Left renal pelvis (tissue), 4 donors: ENCODE measurements at regions not wholly inside any gene's neighbourhood (a gene's known extent, or its start where the extent isn't known, plus 50 kb on each side); places are given as distances from the start of the nearest gene placed in this dataset.

Experiments
- DNase-seq, 4 donors: peaks; one replicate each; pipeline ENCODE4 v3.0.0-alpha.2; 2013; ENCODE audit warnings: low read depth in 4 of 4, low spot score in 3 of 4

DNA sequence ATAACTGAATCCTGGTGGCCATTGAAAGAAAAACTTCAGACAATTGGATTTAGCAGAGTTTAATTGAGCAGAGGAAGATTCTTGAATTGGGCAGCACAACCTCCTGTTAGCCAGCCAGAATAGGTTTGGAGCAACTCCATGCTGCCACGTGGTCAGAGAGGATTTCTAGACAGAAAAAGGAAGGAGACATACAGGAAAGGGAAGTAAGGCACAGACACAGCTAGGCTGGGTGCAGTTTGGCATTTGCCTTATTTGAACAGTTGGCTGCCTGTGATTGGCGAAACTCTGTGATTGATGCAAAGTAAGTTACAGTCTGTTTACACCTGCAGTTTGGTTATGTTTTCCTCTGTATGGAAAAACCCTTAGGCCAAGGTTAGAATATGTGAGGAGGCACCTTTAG is 85.8 kb upstream of the SPATA13 start:
- no peak for DNase-seq

DNA sequence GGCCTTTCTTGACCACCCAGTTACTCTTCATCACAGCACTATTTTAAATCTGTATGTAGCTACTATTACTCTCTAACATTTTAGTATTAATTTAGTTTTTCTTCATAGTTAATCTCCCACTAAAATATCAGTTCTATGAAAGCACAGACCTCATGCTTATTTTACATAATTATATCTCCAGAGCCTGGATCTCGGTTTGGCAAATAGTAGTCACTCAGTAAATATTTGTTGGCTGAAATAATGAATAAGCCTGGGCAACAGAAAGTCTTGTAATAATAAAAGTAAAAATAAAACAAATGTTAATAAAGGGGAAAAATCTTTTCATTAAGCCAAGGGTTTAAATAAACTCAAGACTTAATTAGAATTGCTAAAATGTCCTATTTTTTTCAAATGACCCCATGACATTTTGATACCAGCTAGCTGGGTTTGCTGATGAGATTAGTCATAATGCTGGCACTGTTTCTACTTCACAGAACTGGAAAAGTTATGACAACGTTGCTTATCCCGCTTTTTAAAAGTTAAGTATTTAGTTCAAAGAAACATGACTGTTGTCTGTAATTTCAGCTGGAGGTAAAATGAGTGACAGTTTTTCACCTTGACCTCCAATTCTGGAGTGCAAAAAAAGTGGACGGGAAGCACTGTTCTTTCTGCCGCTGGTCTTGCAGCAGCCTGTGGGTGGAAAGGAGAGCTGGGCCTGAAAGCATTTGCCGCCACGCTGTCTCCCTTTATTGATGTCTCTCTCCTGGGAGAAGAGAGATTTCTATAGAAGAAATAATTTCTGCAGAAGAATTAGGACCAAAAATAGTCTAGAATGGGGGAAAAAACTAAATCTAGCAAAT is 85.2 kb upstream of the SPATA13 start:
- DNase-seq: no peak

DNA sequence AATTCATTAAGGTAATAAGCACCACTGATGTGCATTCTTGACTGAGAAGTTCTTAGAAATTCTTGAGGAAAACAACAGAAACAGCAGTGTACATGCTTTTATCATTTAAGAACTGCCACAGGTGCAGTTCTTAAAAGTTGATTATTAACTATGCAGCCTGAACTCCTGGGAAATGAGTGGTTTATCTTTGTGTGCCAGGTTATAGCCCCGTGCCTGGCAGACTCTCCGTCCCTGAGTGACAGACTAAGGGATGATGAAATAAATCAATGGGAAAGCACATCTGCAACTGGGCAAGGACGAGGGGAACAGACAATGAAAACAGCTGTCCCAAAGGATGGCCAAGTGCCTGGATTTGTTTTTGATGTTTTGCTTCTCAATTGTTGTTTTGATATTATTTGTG is 84.4 kb upstream of the SPATA13 start:
- no peak for DNase-seq

DNA sequence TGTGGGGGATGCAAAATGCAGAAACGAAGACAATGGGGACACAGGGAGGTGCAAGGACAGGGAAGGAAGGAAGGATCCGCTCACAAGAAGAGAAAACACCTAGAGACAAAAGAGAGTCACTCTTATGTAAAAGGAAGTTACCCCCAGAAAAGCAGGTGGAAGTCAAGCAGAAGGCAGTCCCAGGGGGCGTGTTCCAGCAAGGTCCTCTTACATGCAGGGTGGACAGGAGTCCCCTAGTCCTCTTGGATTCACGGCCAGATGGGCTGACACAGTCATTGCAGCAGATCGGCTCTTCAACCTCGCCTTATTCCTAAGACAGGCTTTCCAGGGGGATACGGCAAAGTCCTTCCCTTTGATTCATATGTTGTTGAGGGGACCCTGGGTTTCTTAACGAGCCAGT is 83.9 kb upstream of the SPATA13 start:
- DNase-seq: no peak

DNA sequence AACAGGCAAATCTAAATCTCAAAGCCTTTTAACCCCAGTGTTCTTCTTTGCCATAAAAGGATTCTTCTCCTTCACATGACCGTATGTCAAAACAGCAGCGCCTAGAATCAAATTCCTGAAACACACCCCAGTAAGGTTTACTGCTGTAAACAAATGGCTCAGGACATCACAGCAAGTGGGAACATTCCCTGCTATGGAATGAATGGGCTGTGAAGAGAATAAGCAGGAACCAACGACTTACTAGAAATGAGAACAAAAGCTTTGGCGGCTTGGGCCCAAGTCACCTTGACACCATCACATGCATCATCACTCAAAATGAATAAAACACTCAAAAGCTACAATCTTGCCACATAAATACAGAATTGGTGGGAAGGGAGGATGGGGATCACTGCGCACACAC is 80.4 kb upstream of the SPATA13 start:
- DNase-seq: no peak

DNA sequence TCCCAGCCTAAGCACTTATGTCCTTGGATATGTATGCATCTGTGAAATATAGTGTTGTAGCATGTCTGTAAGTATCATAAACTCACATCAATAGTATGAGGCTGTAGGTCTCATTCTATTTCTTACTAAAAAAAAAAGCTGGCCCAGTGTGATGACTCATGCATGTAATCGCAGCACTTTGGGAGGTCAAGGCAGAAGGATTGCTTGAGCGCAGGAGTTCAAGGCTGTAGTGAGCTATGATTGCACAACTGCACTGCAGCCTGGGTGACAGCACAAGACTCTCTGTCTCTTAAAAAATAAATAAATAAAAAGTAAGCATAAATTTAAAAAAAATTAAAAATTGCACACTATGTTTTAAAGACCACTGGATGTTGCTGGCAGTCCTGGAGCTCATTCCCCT is 79.1 kb upstream of the SPATA13 start:
- no peak for DNase-seq

DNA sequence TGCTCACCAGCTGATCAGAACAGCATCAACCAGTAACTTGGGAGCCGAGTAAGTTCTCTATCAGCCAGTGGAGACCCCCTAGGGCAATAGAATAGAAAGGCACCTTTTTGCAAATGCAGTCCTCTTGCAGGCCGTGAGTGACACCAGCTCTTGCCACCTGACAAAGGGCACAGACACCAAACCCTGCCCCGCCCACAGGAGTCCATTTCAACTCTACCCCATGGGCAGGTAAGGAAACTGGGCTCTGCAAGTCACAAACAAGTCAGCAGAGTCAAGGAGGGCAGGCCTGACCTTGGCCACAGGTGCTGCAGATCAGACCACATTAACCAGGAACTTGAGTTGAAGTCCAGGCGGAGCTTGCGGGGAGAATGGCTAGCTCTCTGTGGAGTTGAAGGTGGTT is 77.4 kb upstream of the SPATA13 start:
- DNase-seq: no peak

DNA sequence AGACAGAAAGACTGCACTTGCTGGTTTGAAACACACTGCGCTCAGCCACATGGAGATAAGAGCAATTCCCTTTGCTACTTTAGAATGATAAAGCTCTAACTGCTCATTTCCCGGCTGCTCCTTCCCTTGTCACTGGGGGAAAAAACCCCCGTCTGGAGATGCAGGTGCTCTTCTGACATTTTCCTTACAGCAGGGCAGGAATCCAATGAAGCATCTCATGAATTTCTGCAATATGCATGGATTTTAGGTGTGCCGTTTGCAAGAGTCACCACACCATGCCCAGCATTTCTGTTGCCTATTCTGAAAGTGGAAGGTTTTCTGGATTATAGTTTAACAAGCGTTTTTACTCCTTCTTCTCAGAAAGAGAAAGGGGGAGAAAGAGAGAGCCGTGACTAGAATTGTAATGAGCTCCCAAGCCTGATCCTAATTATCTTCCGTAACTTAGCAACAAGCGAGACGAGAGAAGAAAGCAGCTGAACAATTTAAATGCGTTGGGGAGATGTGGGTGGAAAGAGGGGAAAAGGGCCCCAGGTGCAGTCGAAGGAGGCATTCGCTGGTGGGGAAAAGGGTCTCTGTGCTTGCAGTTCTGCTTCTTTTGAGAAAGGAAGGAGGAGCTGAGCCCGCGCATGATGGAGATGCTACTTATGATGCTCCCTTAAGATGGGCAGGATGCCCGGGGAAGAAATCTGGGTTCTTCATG is 76.6 kb upstream of the SPATA13 start:
- DNase-seq: peak in 3 of 4 donors; percentile 50 to 67 (median 55)

DNA sequence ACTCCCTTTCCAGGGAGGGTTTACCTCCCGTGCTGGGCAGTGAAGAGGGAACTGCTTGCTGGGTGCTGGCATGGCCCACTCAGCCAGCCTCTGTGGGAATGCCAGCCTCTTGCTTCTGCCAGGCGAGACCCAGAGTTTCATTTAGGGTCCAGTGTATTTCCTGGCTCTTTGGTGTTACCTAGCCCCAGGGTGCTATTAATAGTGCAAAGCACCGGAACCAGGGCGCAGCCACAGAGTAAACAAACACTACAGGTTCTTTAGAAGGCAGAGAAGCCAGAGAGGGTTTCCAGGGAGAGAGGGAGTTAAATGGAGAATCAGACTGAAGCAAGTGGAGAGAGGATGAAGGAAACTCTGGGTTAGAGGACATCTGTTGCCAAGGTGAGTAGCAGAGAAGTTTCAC is 74.9 kb upstream of the SPATA13 start:
- DNase-seq: no peak

DNA sequence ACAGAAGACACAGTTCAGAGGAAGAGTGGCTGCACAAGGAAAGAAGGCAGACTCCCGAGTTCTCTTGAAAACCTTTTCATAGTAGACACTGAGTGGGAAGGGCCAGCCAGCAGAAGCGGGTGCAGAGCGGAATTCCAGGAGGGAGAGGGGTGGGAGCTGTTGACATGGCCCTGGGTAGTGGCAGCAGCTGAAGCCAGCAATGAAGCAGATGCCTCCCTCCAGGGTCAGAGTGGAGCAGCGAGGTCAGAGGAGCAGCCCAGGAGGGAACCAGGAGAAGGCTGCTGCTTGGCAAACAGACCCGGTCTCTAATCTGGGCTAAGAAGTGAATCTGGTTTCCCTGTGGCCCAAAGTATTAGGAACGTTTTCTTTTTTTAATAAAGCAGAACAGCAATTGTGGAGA is 73.9 kb upstream of the SPATA13 start:
- DNase-seq: no peak

DNA sequence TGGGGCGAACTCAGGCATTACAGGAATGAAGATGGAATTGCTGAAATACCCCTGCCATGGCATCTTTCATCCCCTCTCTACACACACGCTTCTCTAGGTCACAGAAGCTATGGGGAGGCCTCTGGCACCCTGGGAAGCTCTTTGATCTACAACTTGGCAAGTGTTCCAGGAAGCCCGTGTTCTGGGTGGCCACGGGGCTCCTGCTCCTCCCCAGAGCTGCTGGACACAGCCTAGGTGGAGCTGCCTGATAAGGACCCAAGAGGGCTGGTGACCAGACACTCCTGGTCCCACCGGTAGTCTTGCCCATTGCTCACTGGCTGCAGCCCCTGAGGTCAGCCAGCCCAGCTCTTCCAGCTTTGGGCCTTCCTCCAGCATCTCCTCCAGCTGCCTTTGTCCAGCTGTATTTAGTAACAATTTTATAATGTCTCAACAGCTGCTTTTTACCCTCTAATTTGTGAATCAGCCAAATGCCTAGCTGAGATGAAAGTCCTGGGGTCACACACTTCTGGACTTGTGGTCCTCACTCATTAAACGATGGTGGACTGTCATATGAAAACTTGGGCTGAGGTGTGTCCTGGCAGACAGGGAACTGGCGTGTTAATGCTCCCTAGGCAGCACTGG is 72.8 kb upstream of the SPATA13 start:
- no peak for DNase-seq

DNA sequence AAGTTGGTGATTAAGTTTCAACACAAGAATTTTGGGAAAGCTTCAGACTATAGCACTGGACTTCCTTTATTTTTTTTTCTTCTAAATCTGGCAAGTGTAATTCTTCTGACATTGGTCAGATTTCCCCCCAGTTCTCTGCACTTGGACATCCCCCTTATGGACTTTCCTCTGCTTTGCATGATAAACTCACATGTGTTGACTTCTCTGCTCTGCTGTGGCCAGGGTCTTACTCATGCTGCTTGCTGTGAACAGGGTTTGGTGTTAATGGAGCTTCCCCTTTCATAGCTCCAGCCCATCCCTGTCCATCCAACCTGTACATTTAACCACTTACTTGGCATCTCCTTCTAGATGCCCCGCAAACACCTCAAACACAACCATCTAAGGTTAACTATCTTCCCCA is 70.5 kb upstream of the SPATA13 start:
- no peak for DNase-seq

DNA sequence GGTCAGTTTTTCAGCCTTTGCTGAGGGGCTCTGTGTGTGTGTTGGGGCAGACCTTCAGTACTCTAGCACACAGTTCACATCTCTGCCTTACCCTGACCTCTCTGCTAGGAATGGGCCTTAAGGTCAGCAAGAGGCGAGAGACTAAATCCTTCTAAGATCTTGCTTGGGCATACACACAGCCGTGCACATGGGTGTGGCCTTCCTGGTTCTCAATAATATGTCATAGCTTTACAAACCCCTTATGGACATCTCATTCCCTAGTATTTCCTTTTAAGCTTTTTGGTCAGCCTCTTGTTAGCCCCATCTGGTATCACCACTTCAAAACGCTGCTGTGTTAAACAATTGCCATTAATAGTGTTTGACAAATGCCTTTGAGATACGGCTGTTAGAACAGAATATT is 69.4 kb upstream of the SPATA13 start:
- DNase-seq: no peak

DNA sequence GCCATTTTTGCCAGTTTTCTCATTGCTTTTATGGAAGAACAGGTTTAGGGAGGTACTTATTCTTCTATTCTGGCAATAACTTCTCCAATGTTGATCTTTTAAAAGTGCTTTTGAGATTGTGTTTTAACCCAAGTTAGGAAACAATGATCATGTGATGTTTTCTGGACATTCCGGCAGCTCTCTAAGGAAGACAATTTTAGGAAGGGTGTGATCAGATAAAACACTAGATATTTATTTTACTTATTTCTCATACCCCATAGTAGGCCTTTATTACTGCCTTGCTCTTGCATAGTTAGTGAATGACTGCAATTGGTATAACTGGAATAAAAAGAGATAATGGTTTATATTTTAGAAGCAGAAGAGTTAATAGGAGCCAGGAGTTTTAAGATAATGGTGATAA is 68.4 kb upstream of the SPATA13 start:
- DNase-seq: no peak

DNA sequence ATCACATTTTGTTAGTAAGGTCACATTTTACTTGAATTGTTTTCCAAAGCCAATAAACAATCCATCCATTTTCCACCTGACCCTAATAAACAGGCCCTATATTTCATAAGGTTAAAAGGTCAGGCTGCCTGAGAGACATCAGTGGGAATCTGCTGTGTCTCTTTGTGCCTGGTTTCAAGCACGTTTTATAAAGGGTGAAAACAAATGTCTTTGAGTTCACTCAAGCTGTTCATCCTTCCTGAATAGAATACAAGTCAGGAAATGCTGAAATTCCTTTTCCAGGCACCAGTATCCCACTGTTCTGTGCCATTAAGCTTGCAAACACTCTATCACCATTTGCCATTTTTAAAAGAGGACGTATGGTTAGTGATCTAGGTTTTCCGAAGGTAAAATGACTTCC is 67.5 kb upstream of the SPATA13 start:
- no peak for DNase-seq

DNA sequence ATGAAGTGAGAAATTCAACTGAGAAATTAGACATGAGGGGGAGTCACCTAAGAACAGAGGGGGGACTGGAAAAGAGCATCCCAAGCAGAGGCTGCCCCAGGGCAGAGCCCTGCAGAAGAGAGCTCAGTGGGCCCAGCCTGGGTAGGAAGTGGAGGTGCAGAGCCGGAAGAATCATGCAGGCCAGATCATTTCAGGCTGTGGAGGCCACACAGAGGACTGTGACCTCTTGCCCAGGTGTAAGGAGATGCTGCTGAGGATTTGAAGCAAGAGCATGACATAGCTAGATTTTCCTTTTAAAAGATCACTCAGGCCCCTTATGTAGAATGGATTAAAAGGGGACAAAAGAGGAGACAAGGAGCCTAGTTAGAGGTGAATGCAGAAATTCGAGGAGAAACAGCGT is 63.9 kb upstream of the SPATA13 start:
- DNase-seq: no peak

DNA sequence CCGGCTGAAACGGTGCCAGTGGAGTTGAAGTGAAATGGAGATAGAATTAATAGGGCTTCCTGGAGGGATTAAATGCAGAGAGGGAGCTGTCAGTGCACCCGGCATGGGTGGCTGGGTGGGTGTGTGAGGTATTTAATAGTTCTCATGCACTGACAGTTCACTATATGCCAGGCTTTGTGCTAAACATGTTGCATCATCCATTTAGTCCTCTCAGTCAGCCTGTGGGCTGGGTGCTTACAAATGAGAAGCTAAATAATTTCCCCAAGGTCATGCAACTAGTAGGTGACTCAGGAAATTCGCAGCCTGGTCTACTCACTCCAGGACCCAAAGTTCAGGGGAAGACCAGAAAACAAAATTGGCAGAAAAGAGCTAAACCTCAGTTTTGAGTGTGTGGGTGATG is 63.5 kb upstream of the SPATA13 start:
- DNase-seq: no peak

DNA sequence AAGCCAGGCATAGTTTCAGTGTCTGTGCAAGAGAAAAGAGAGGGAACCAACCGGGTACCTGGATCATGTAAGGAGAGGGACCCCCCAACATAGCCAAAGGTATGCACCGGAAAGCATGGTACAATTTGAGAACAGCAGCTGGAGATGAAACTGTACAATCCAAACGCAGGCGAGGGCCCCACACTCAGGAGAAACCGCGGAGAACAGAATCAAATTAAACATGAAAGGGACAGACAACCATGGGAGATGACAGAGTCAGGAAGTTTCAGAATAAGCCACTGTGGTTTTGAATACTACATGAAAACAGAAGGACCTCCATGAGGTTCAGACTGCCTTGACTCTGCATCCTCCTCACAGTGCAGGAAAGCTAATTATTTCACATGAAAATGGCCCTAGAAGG is 62.9 kb upstream of the SPATA13 start:
- no peak for DNase-seq

DNA sequence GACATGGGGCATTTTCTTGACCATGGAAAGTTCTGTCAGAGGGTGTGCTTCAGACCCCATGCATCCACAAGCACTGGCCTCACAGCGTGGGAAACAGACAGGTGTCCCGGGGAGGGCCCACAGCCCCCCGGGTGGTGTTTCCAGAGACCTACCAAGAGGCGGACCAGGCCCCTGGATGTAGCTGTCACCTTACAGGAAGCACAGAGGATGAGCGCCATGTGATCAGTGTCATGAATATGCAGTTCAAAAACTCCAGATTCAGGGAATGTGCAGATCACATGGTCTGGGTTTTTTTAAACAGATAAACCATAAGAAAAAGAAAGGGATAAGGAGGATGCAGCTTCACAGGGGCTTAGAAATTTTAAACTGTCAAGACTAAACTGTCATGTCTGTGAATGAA is 61.0 kb upstream of the SPATA13 start:
- DNase-seq: no peak

DNA sequence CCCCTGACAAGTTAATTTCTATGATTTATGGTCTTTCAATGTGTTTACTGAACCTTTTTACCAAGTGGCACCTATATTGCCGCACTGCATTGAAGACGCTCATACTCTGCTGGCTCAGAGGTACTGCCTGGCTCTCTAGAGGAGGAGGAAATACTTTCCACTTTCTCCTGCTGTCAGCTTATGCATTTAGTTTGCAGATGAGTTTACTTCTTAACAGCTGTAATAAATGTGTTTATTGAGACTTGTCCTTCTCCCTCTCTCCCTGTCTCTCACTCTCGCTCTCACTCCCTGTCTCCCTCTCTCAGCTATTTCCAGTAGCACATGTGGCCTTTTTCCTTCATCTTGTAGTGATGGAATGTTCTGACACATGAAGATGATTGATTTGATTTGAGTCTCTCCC is 60.3 kb upstream of the SPATA13 start:
- DNase-seq: no peak

DNA sequence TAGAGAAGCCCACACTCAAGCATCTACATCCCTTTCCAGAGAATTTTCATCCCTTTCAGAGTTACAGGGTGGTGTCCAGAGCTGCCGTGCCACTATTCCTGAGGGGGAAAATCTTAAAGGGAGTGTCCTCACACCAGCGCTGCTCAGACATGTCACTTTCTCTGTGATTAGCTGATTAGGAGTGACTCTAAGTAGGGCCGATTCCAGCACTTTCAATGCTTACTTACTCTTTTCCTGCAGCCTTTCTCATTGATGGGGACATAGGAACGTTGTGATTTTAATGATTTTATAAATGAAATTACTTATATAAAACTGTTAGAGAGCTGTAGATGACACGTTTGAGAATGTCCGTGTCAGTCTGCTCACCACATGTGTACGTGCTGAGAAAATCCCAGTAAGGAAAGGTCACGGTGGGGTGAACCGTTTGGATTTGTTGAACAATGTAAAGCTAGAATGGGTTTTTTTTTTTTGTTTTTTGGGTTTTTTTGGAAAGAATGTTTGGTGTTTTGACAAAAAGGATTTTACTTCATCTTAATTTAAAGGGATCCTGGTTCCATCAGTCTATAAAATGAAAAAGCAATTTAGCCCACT is 56.6 kb upstream of the SPATA13 start:
- DNase-seq: no peak

DNA sequence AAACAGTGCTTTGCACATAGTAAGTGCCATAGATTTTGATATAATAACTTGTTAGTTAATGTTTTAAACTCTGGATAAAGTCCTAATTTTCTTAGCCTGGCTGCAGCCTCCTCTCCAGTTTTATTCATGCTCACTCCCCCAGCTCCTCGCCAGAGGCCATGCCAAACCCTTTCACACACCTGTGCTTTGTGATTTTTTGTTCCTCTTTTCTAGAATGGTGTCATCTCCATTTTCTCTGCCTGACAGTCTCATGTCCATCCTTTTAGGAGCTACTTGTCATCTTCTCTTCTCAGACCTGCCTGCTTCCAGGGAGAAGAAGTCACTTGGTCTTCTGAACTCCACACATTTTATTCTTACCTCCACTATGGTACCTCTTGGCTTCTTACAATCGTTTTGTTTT is 55.8 kb upstream of the SPATA13 start:
- no peak for DNase-seq
